Activated naive CD4-positive, alpha-beta T cell treated with anti-CD3 and anti-CD28 coated beads, Interleukin-2, amount 50 U/mL, for 24 hours (primary cell): ENCODE measurements at regions not wholly inside any gene's neighbourhood (a gene's known extent, or its start where the extent isn't known, plus 50 kb on each side); places are given as distances from the start of the nearest gene placed in this dataset.
"Not testable (repeated sequence)": the region's sequence is repeated elsewhere in the genome, so short reads cannot be mapped to it uniquely, and the experiment has no call there.

Experiments
- H3K27ac Mint-ChIP-seq: one replicate; pipeline ENCODE4 v1.8.0; 2021; ENCODE audit warnings: mild to moderate bottlenecking, mixed read lengths
- H3K27me3 Mint-ChIP-seq: one replicate; pipeline ENCODE4 v1.8.0; 2021; ENCODE audit warnings: mixed read lengths
- H3K36me3 Mint-ChIP-seq: one replicate; pipeline ENCODE4 v1.8.0; 2021; ENCODE audit warnings: mixed read lengths
- H3K4me1 Mint-ChIP-seq: one replicate; pipeline ENCODE4 v1.8.0; 2021; ENCODE audit warnings: mixed read lengths
- H3K4me3 Mint-ChIP-seq: one replicate; pipeline ENCODE4 v1.8.0; 2021; ENCODE audit warnings: mild to moderate bottlenecking, mixed read lengths
- H3K9me3 Mint-ChIP-seq: one replicate; pipeline ENCODE4 v1.8.0; 2021; ENCODE audit warnings: mixed read lengths

DNA sequence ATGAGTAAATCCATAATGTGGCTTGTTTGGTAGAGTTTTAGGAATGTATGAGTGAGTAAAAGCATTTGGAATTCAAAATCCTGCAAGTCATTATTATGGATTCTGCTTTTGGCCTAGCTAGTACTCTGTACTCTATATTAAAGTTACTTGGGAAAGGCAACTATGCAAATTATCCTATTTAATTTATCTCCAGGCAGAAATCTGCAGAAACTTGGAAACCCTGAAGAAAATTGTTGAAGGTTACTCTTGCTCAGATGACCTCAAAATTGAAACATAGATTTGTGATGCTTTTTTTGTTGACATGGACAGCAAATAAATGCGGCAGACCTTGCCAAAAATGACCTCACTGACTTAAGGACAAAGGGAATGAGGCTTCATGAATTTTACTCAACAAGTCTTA, 477.1 kb upstream of the EYS start:
- H3K9me3 Mint-ChIP-seq = peaks cover 9% of the 10 kb centered on the region

GRCh38 chr6:66179361-66179760, 472.3 kb upstream of the EYS start:
- Mint-ChIP-seq H3K27me3 (no peaks in the 10 kb centered on the region), H3K4me3 (no peak overlapping the region), H3K4me1 (no peaks in the 10 kb centered on the region), H3K27ac (no peak overlapping the region), H3K9me3 (peaks cover 3% of the 10 kb centered on the region), H3K36me3 (no peaks in the 10 kb centered on the region)

More for the DNA sequence above, 477.1 kb upstream of the EYS start:
- H3K4me1 Mint-ChIP-seq = no peaks in the 10 kb centered on the region
- no peaks in the 10 kb centered on the region for H3K36me3 Mint-ChIP-seq
- no peak overlapping the region for H3K4me3 Mint-ChIP-seq
- no peak overlapping the region for H3K27ac Mint-ChIP-seq
- no peaks in the 10 kb centered on the region for H3K27me3 Mint-ChIP-seq

DNA sequence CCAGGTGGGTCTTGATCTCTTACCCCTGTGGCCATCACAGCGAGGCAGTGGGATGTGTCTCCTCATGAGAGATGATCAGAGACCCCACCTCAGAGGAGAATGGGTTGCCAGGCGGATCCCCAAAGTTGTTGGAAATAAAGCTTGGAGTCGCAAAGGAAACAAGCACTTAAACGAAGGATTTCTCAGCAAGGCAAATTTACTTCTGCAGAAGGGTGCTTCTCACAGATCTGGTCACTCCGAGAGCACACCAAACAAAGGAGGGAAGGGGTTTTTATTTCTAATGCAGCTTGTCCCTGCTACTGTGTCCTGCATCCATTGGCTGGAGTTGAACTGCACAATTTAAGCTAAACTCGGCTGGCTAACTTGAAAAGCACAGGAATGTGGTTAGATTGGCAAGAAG, 466.6 kb upstream of the EYS start:
- no peak overlapping the region for H3K27ac Mint-ChIP-seq
- no peaks in the 10 kb centered on the region for H3K27me3 Mint-ChIP-seq
- no peak overlapping the region for H3K4me3 Mint-ChIP-seq
- H3K4me1 Mint-ChIP-seq = no peaks in the 10 kb centered on the region
- H3K36me3 Mint-ChIP-seq = no peaks in the 10 kb centered on the region
- H3K9me3 Mint-ChIP-seq = peaks cover 16% of the 10 kb centered on the region

DNA sequence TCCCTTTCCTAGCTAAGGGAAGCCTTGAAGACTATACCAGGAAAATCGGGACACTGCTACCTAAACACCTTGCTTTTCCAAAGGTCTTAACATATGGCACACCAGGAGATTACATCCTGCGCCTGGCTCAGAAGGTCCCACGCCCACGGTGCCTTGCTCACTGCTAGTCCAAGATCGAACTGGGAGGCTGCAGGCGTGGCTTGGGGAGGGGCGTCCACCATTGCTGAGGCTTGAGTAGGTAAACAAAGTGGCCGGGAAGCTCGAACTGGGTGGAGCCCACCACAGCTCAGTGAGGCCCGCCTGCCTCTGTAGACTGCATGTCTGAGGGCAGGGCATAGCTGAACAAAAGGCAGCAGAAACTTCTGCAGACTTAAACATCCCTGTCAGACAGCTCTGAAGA, 459.7 kb upstream of the EYS start:
- not testable (repeated sequence) for H3K27me3 Mint-ChIP-seq
- peaks cover 31% of the 10 kb centered on the region for H3K9me3 Mint-ChIP-seq

DNA sequence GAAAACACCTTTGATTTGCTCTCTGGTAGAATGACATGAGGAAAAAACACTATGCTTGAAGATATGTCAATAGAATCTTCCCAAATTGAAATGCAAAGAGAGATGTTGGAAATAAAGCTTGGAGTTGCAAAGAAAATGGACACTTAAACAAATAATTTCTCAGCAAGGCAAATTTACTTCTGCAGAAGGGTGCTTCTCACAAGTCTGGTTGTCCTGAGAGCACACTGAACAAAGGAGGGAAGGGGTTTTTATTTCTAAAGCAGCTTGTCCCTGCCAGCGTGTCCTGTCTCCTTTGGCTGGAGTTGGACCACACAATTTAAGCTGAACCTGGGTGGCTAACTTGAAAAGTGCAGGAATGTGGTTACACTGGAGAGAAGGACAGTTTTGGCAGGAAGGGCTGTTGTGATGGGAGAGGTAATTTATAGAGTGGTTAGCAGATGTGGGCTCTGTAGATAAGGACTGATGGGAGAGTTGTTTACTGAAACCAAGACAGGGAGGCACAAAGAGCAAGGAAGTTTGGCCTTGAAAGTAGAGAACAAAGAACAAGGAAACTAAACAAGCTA, 454.6 kb upstream of the EYS start:
- Mint-ChIP-seq H3K36me3 (no peaks in the 10 kb centered on the region), H3K9me3 (peaks cover 26% of the 10 kb centered on the region), H3K27ac (no peak overlapping the region), H3K27me3 (no peaks in the 10 kb centered on the region), H3K4me3 (no peak overlapping the region), H3K4me1 (no peaks in the 10 kb centered on the region)

More for the DNA sequence above, 459.7 kb upstream of the EYS start:
- not testable (repeated sequence) for H3K4me3 Mint-ChIP-seq, H3K27ac Mint-ChIP-seq, H3K36me3 Mint-ChIP-seq, H3K4me1 Mint-ChIP-seq

- no peaks in the 10 kb centered on the region for H3K27me3 Mint-ChIP-seq
- H3K27ac Mint-ChIP-seq = no peak overlapping the region
- no peaks in the 10 kb centered on the region for H3K36me3 Mint-ChIP-seq
- H3K9me3 Mint-ChIP-seq = peaks cover 22% of the 10 kb centered on the region
- no peak overlapping the region for H3K4me3 Mint-ChIP-seq
- no peaks in the 10 kb centered on the region for H3K4me1 Mint-ChIP-seq
Measured at GRCh38 chr6:66159937-66160336, 452.9 kb upstream of the EYS start.

GRCh38 chr6:66153247-66153646, 446.2 kb upstream of the EYS start:
- no peaks in the 10 kb centered on the region for H3K36me3 Mint-ChIP-seq
- H3K27ac Mint-ChIP-seq = no peak overlapping the region
- H3K4me3 Mint-ChIP-seq = no peak overlapping the region
- no peaks in the 10 kb centered on the region for H3K4me1 Mint-ChIP-seq
- H3K27me3 Mint-ChIP-seq = no peaks in the 10 kb centered on the region
- H3K9me3 Mint-ChIP-seq = no peaks in the 10 kb centered on the region

GRCh38 chr6:66149132-66149531, 442.1 kb upstream of the EYS start:
- Mint-ChIP-seq H3K27ac (no peak overlapping the region), H3K4me3 (no peak overlapping the region), H3K4me1 (no peaks in the 10 kb centered on the region), H3K36me3 (no peaks in the 10 kb centered on the region), H3K27me3 (no peaks in the 10 kb centered on the region), H3K9me3 (peaks cover 3% of the 10 kb centered on the region)

GRCh38 chr6:66145867-66146266, 438.8 kb upstream of the EYS start:
- Mint-ChIP-seq H3K4me1 (no peaks in the 10 kb centered on the region), H3K36me3 (no peaks in the 10 kb centered on the region), H3K27me3 (no peaks in the 10 kb centered on the region), H3K27ac (no peak overlapping the region), H3K9me3 (peaks cover 7% of the 10 kb centered on the region), H3K4me3 (no peak overlapping the region)

DNA sequence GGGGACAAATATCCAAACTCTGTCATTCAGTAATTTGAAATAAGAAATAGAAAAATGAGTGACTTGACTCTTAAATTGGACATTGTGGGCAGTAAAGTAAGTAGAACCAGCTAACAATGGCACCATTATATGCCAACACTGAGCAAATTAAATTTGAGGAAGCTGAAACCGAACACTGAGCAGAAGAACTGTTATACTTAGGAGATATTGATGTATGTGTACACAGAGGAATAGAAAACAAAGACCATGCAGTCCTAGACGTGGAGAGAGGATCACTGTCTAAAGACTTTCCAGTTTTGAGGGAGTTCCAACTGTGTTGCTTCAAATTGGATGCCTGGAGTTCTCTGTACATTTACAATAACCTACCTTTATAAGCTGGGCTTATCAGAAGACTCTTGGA, 427.0 kb upstream of the EYS start:
- Mint-ChIP-seq H3K27ac (no peak overlapping the region), H3K9me3 (no peaks in the 10 kb centered on the region), H3K4me1 (no peaks in the 10 kb centered on the region), H3K4me3 (no peak overlapping the region), H3K36me3 (no peaks in the 10 kb centered on the region), H3K27me3 (no peaks in the 10 kb centered on the region)

- H3K9me3 Mint-ChIP-seq = no peaks in the 10 kb centered on the region
- no peaks in the 10 kb centered on the region for H3K4me1 Mint-ChIP-seq
- no peaks in the 10 kb centered on the region for H3K27me3 Mint-ChIP-seq
- H3K36me3 Mint-ChIP-seq = no peaks in the 10 kb centered on the region
- H3K27ac Mint-ChIP-seq = no peak overlapping the region
- no peak overlapping the region for H3K4me3 Mint-ChIP-seq
Measured at GRCh38 chr6:66128656-66129055, 421.6 kb upstream of the EYS start.

- no peaks in the 10 kb centered on the region for H3K9me3 Mint-ChIP-seq
- no peaks in the 10 kb centered on the region for H3K36me3 Mint-ChIP-seq
Measured at GRCh38 chr6:66128243-66128642, 421.2 kb upstream of the EYS start.

DNA sequence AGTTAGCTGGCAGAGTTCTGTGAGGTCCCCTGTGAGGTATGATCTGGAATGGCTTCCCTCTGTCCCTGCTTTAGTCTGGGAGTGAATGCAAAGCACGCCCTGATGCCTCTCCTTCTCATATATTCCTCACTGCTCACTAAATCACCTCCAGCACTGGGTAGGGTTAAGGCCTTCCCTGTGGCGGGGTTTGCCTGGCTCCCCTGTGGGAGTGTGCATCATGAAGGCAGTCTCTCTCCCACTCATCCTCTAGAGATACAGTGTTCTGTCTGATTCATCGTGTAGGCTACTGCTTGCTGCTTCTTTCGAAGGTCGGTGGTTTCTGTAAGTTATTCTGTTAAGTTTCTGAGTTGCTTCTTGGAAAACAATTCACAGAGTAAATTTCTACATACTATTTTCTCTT, 420.0 kb upstream of the EYS start:
- Mint-ChIP-seq H3K4me1 (no peaks in the 10 kb centered on the region), H3K27ac (no peak overlapping the region), H3K9me3 (peaks cover 5% of the 10 kb centered on the region), H3K4me3 (no peak overlapping the region), H3K36me3 (no peaks in the 10 kb centered on the region), H3K27me3 (no peaks in the 10 kb centered on the region)

More at GRCh38 chr6:66128243-66128642, 421.2 kb upstream of the EYS start:
- Mint-ChIP-seq H3K4me1 (no peaks in the 10 kb centered on the region), H3K27ac (no peak overlapping the region), H3K27me3 (no peaks in the 10 kb centered on the region), H3K4me3 (no peak overlapping the region)

GRCh38 chr6:66126358-66126757, 419.3 kb upstream of the EYS start:
- H3K4me1 Mint-ChIP-seq = no peaks in the 10 kb centered on the region
- H3K9me3 Mint-ChIP-seq = peaks cover 8% of the 10 kb centered on the region

GRCh38 chr6:66103954-66104353, 396.9 kb upstream of the EYS start:
- Mint-ChIP-seq H3K4me3 (no peak overlapping the region), H3K27me3 (no peaks in the 10 kb centered on the region), H3K36me3 (no peaks in the 10 kb centered on the region), H3K4me1 (no peaks in the 10 kb centered on the region), H3K27ac (no peak overlapping the region), H3K9me3 (peaks cover 11% of the 10 kb centered on the region)

More at GRCh38 chr6:66126358-66126757, 419.3 kb upstream of the EYS start:
- no peak overlapping the region for H3K4me3 Mint-ChIP-seq
- no peaks in the 10 kb centered on the region for H3K27me3 Mint-ChIP-seq
- no peaks in the 10 kb centered on the region for H3K36me3 Mint-ChIP-seq
- no peak overlapping the region for H3K27ac Mint-ChIP-seq

DNA sequence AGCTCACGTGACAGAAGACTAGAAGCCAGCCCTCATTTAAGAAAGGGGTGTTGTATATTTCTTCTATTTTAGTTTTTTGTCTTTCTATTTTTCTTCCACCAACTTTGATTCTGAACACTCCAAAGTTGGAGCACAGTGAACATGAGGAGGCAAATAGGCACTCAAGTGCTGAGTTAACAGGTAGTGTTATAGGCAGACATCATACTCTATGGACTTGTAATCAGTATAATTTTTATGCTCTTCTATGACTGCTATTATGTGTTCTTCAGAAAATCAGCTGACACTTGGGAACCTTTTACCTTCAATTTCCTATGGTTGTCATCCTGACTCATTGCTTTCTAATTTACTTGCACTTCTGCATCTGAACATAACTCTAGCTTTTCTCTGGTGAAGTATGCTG, 396.3 kb upstream of the EYS start:
- H3K27ac Mint-ChIP-seq = no peak overlapping the region
- H3K4me1 Mint-ChIP-seq = no peaks in the 10 kb centered on the region
- H3K36me3 Mint-ChIP-seq = no peaks in the 10 kb centered on the region
- no peaks in the 10 kb centered on the region for H3K27me3 Mint-ChIP-seq
- H3K4me3 Mint-ChIP-seq = no peak overlapping the region
- H3K9me3 Mint-ChIP-seq = peaks cover 11% of the 10 kb centered on the region

DNA sequence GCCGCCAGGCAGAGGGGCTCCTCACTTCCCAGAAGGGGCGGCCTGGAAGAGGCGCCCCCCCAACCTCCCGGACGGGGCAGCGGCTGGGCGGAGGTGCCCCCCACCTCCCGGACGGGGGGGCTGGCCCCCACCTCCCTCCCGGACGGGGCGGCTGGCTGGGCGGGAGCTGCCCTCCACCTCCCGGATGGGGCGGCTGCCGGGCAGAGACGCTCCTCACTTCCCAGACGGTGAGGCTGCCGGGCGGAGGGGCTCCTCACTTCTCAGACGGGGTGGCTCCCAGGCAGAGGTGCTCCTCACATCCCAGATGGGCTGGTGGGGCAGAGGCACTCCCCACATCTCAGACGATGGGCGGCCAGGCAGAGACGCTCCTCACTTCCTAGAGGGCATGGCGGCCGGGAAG, 389.7 kb upstream of the EYS start:
- peaks cover 5% of the 10 kb centered on the region for H3K9me3 Mint-ChIP-seq
- H3K27me3 Mint-ChIP-seq = no peaks in the 10 kb centered on the region
- H3K4me1 Mint-ChIP-seq = no peaks in the 10 kb centered on the region
- no peak overlapping the region for H3K27ac Mint-ChIP-seq
- H3K36me3 Mint-ChIP-seq = no peaks in the 10 kb centered on the region
- H3K4me3 Mint-ChIP-seq = no peak overlapping the region
